Activated naive CD8-positive, alpha-beta T cell treated with anti-CD3 and anti-CD28 coated beads for 36 hours (primary cell): ENCODE measurements at regions not wholly inside any gene's neighbourhood (a gene's known extent, or its start where the extent isn't known, plus 50 kb on each side); places are given as distances from the start of the nearest gene placed in this dataset.
A peak's percentile ranks its signal among the peaks of the same experiment; 100 is the strongest.

Experiments used
- DNase-seq: peaks from one replicate; pipeline ENCODE4 v3.0.0; 2021
- H3K27ac Mint-ChIP-seq: one replicate; pipeline ENCODE4 v1.8.0; 2022; ENCODE audit warnings: mild to moderate bottlenecking, moderate library complexity, mixed read lengths
- H3K27me3 Mint-ChIP-seq: one replicate; pipeline ENCODE4 v1.8.0; 2022; ENCODE audit warnings: mild to moderate bottlenecking, mixed read lengths
- H3K36me3 Mint-ChIP-seq: one replicate; pipeline ENCODE4 v1.8.0; 2021; ENCODE audit warnings: mild to moderate bottlenecking, mixed read lengths
- H3K4me1 Mint-ChIP-seq: one replicate; pipeline ENCODE4 v1.8.0; 2021; ENCODE audit warnings: mixed read lengths
- H3K4me3 Mint-ChIP-seq: one replicate; pipeline ENCODE4 v1.8.0; 2022; ENCODE audit warnings: mild to moderate bottlenecking, moderate library complexity, mixed read lengths
- H3K9me3 Mint-ChIP-seq: one replicate; pipeline ENCODE4 v1.8.0; 2022; ENCODE audit warnings: mixed read lengths

DNA sequence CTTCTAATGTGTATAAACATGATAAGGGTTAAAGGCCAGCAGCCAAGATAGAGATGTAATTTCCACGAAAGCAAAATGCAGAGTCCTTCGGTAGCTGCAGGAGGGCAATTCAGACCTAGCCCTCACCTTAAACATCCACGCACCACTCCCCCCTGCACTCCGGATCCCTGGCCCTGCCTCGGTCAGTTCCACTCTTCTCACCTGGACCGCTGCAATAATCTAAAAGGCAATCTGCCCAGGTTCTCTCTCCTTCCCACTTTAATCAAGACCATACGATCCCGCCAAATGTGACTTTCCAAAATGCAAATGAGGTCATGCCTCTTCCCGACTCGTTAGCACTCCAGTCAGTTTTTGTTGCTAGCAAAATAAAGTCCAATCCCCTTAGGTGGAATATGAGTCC, 485.2 kb downstream of the EIPR1 start:
- Mint-ChIP-seq H3K27me3 (no peaks in the 10 kb centered on the region), H3K27ac (no peak overlapping the region), H3K9me3 (no peaks in the 10 kb centered on the region), H3K4me1 (no peaks in the 10 kb centered on the region), H3K36me3 (no peaks in the 10 kb centered on the region), H3K4me3 (no peak overlapping the region)
- no peak for DNase-seq

DNA sequence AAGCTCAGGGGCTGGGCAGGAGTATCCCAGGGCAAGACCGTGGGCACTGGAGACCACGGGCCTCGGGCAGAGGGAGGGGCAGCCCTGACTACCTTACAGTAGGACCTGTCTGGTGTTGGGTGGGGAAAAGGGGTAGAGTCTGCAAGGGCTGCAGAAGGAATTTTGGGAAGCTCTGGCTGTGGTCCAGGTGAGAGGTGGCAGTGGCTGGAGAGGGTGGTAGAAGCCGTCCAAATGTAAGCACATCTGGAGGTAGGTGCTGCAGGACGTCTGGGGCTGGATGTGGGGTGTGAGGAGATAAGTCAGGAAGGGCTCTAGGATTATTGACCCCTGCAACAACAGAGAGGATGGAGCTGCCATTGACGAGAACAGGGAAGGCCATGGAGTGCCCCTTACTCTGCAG, 486.7 kb downstream of the EIPR1 start:
- Mint-ChIP-seq H3K27me3 (no peaks in the 10 kb centered on the region), H3K4me3 (no peak overlapping the region), H3K27ac (no peak overlapping the region), H3K9me3 (no peaks in the 10 kb centered on the region), H3K36me3 (no peaks in the 10 kb centered on the region), H3K4me1 (no peaks in the 10 kb centered on the region)
- no peak for DNase-seq

DNA sequence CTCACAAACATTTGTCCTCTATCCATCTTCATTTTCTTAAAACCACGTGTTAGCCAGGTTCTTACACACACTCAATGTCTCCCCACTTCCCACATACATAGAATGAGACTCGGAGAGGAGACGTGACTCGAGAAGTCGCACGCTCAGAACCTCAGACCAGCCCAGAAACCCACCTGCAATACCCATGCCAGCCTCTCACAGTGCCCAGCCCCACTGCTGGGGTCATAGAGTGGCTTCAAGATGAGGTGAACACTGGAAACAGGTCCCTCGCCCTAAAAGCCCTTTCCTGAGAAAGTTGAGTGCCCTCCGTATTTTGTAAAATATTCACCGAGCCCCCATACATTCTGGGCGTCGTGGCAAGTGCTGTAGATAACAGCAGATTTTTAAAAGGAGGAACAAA, 487.4 kb downstream of the EIPR1 start:
- no peaks in the 10 kb centered on the region for H3K36me3 Mint-ChIP-seq
- H3K4me1 Mint-ChIP-seq: no peaks in the 10 kb centered on the region
- H3K9me3 Mint-ChIP-seq: no peaks in the 10 kb centered on the region

DNA sequence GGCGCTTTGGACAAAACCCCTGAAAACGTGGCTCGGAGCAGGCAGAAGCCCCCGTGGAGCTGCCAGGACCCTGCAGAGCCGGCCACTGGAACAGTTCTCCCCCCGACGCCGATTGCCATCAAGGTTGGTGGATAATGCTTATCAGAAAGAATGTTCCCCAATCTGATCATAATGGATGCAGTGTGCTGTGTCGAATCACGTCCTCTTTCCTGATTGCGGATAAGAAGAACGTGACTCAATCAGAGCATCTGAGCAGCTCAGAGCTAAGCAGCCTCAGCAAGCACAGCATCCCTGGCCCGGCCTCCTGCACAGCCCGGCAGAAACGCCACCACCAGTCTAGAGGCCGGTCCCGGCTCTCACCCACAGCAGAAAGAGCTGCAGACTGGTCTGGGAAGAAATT, 488.0 kb downstream of the EIPR1 start:
- no peak for DNase-seq
- H3K27ac Mint-ChIP-seq: peak overlapping the region; percentile 44
- no peak overlapping the region for H3K4me3 Mint-ChIP-seq
- H3K27me3 Mint-ChIP-seq: no peaks in the 10 kb centered on the region
- no peaks in the 10 kb centered on the region for H3K9me3 Mint-ChIP-seq
- H3K4me1 Mint-ChIP-seq: no peaks in the 10 kb centered on the region
- H3K36me3 Mint-ChIP-seq: no peaks in the 10 kb centered on the region

More for the DNA sequence above, 487.4 kb downstream of the EIPR1 start:
- H3K27ac Mint-ChIP-seq: no peak overlapping the region
- no peak overlapping the region for H3K4me3 Mint-ChIP-seq
- no peaks in the 10 kb centered on the region for H3K27me3 Mint-ChIP-seq
- no peak for DNase-seq

DNA sequence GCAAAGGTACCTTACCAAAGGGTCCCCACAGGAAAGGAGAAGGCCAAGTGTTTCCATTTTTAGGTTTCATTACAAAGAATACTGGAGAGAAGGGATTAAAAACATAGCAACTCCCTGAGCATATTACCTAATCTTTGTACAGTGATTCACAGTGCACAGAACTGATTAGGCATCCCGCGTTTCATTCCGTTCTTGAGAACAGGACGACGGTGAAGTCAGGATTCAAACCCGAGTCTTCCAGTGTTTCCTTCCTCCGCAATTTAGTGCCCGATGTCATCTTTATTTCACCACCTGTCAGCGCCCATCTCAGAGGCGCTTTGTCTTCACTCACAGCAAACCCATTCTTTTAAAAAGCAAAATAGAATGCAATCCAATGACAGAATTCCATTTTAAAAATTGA, 488.5 kb downstream of the EIPR1 start:
- no peaks in the 10 kb centered on the region for H3K4me1 Mint-ChIP-seq
- no peak for DNase-seq
- no peak overlapping the region for H3K27ac Mint-ChIP-seq
- no peaks in the 10 kb centered on the region for H3K27me3 Mint-ChIP-seq
- no peak overlapping the region for H3K4me3 Mint-ChIP-seq
- no peaks in the 10 kb centered on the region for H3K9me3 Mint-ChIP-seq
- no peaks in the 10 kb centered on the region for H3K36me3 Mint-ChIP-seq

DNA sequence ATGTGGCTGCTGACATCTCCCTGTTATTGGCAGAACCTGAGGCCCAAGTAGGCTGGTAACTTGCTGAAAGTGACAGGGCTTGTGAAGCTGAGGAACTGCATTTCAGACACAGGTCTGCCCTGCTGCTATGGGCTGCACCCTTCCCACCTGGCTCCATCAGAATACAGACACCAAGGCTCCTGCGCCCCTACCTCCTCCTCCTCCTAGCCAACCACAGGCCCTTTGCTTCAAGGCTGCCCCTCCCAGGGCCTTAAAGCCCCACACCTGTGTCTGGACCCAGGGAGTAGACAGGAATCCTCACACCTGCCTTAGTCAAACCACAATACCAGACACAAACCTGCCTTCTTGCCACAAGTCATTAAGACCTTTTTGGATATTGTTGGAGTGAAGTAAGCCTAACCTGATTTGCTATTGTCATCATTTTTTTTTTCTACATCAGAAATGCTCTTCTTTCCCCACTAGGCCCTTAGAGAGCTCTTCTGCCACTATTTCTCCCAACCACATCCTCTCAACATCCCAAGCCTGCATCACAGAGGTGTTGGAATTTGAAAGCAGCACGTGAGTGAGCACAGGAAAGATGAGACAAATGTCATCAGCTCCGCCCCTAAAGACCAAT, 489.7 kb downstream of the EIPR1 start:
- no peak overlapping the region for H3K27ac Mint-ChIP-seq
- no peaks in the 10 kb centered on the region for H3K4me1 Mint-ChIP-seq
- DNase-seq: no peak
- no peaks in the 10 kb centered on the region for H3K27me3 Mint-ChIP-seq
- H3K4me3 Mint-ChIP-seq: no peak overlapping the region
- H3K9me3 Mint-ChIP-seq: peaks cover 6% of the 10 kb centered on the region
- H3K36me3 Mint-ChIP-seq: no peaks in the 10 kb centered on the region

DNA sequence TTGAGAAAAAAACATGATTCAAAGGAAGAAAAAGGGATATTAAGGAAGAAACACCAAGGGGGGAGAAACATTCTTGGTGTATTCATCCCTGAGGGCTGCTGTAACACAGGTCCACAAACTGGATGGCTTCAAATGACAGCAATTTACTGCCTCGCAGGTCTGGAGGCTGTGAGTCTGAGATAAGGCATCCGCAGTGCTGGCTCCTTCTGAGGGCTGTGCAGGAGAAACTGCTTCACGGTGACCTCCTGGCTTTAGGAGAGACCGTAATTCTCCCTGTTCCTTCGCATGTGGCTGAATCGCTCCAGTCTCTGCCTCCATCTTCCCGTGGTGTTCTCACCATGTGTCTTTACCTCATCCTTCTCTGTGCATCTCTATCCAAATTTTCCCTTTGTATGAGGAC, 490.7 kb downstream of the EIPR1 start:
- DNase-seq: no peak

DNA sequence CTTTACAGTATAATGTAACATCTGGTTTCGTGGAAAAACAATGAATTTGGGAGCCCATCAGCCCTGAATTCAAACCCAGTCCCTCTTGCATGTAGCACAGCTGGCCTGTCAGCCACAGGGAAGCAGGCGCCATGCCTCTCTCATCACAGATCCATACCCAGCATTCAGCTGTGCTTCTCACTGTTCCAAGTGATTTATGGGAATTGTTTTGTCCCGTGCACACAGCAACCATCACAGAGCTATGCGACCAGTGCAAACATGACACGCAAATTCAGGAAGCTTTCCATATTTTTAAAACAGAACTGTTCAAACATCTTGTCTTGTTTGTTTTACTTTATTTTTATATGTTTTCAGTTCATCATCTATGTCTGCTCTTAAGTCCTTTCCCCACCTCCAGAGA, 496.1 kb downstream of the EIPR1 start:
- peak overlapping the region; percentile 9 for H3K27ac Mint-ChIP-seq
- no peak overlapping the region for H3K4me3 Mint-ChIP-seq
- no peak for DNase-seq
- H3K9me3 Mint-ChIP-seq: peaks cover 8% of the 10 kb centered on the region
- H3K4me1 Mint-ChIP-seq: no peaks in the 10 kb centered on the region
- no peaks in the 10 kb centered on the region for H3K27me3 Mint-ChIP-seq
- H3K36me3 Mint-ChIP-seq: no peaks in the 10 kb centered on the region

More for the DNA sequence above, 490.7 kb downstream of the EIPR1 start:
- H3K4me3 Mint-ChIP-seq: no peak overlapping the region
- H3K9me3 Mint-ChIP-seq: peaks cover 8% of the 10 kb centered on the region
- no peaks in the 10 kb centered on the region for H3K27me3 Mint-ChIP-seq
- H3K4me1 Mint-ChIP-seq: no peaks in the 10 kb centered on the region
- H3K27ac Mint-ChIP-seq: no peak overlapping the region
- no peaks in the 10 kb centered on the region for H3K36me3 Mint-ChIP-seq

DNA sequence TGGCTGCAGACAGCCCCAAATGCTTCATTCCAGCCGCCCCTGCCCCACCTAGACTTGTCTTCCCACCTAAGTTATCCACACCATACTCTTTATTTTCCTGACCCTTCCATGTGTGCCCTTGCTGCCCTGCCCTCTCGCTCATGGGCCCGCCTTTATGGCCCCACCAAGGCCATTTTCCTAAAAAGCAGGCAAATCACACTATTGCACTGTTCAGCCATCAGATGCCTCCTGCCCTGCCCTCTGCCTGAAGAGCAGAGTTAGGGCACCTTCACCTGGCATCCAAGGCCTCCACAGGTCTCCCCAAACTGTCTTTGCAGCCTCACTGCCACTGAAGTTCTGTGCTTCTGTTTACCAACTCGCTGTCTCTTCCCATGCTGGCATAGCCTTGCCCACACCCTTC, 496.7 kb downstream of the EIPR1 start:
- no peak overlapping the region for H3K27ac Mint-ChIP-seq
- peaks cover 8% of the 10 kb centered on the region for H3K9me3 Mint-ChIP-seq
- H3K4me3 Mint-ChIP-seq: no peak overlapping the region
- H3K27me3 Mint-ChIP-seq: no peaks in the 10 kb centered on the region
- no peaks in the 10 kb centered on the region for H3K4me1 Mint-ChIP-seq
- no peak for DNase-seq
- H3K36me3 Mint-ChIP-seq: no peaks in the 10 kb centered on the region

DNA sequence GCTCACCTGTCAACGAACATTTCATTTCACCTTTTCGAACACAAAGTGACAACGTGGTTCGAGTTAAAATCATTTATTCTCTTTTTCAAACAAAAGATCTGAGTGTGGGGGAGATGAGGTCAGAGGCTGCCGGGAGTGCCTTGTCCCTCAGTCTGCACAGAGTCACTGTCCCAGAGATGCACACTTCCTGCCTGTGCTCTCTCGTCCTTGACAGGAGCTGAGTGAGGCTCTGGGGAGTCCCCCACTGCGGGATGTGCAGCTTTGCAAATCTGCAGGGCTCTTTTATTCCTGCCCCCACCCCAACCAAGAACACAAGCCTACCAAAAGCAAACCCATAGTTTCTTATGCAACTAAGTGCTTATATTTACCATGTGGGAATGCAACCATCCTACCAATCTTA, 497.8 kb downstream of the EIPR1 start:
- H3K4me3 Mint-ChIP-seq: no peak overlapping the region
- H3K27me3 Mint-ChIP-seq: no peaks in the 10 kb centered on the region
- H3K27ac Mint-ChIP-seq: no peak overlapping the region
- DNase-seq: no peak
- peaks cover 8% of the 10 kb centered on the region for H3K9me3 Mint-ChIP-seq
- no peaks in the 10 kb centered on the region for H3K4me1 Mint-ChIP-seq
- no peaks in the 10 kb centered on the region for H3K36me3 Mint-ChIP-seq

DNA sequence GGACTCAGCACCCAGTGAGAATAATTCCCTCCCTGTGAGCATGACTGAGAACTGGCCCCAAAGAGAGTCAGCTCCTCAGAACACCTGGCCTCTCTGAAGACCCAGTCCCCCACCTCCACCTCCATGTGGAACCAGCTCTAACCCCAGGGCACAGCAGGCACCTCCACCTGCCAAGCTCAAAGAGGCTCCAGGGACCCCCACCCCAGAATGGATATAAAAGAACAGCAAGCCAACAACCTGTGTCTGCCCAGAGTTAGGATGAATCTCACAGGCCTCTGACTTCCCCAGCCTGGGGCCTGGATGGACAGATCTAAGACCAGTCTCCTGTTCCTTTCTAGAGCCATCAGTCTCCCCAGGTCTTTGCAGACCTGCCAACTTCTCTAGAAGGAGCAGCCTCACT, 498.5 kb downstream of the EIPR1 start:
- no peak overlapping the region for H3K27ac Mint-ChIP-seq
- peaks cover 8% of the 10 kb centered on the region for H3K9me3 Mint-ChIP-seq
- H3K36me3 Mint-ChIP-seq: no peaks in the 10 kb centered on the region
- H3K27me3 Mint-ChIP-seq: no peaks in the 10 kb centered on the region
- H3K4me3 Mint-ChIP-seq: no peak overlapping the region
- DNase-seq: no peak
- no peaks in the 10 kb centered on the region for H3K4me1 Mint-ChIP-seq

DNA sequence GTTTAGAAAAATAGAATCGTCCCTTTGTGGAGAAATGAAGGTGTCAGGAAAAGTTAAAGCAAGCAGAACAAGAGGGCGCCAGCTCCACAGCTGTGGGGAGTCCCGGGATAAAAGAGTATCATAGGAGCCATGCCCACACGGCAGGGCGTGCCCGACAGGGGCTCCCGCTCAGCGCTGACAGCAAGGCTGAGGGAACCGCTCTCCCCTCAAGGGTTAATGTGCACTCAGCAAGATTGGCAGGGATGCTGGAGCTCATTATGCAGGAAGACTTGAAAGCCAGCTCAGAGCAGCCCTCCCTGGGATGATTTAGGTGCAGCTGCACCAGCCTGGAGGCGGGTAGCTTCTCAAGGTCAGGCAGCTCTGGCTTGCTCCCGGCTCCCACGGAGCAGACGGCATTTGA, 500.2 kb downstream of the EIPR1 start:
- Mint-ChIP-seq H3K4me1 (no peaks in the 10 kb centered on the region), H3K9me3 (no peaks in the 10 kb centered on the region), H3K27ac (no peak overlapping the region), H3K27me3 (no peaks in the 10 kb centered on the region), H3K4me3 (no peak overlapping the region), H3K36me3 (no peaks in the 10 kb centered on the region)
- DNase-seq: no peak

DNA sequence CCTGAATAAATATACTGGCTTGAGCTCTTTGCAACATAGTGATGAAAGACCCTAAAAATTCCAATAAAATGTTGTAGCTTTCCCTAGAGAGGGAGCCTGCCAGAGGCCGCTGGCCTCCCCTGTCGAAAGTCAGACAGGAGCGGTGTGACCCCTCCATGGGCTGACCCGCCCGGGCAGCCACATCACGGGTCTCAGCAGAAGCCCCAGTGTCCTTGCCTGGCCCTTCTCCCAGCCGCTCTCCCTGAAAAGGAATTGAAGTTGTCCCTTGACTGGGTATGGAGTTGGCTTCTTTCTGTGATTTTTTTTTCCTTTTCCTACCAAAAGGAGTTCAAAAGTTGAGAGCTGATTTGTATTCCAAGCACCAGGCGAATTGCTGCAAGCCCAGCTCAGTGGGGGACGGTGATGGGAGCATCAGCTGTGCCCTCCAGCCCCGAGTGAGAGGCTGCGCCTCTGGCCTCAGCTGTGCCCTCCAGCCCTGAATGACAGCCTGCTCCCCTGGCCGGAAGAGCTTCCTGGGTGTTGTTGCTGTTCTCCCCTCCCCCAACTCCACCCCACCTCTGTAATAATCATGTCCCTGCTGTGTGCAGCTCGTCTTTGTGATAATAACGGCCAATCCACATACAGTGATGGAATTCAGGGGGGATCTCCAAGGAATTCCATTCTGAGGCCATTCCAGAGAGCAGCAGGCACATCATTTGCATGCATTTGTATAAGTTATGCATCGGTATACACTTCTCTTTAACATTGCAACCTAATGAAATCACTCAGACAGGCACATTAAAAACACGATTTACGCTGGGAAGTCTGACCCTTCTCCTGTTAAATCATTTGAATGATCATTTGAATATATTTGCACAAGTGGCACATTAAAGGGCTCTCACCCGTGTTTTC, 501.0 kb downstream of the EIPR1 start:
- no peaks in the 10 kb centered on the region for H3K4me1 Mint-ChIP-seq
- no peak overlapping the region for H3K4me3 Mint-ChIP-seq
- no peaks in the 10 kb centered on the region for H3K27me3 Mint-ChIP-seq
- no peaks in the 10 kb centered on the region for H3K36me3 Mint-ChIP-seq
- no peak overlapping the region for H3K27ac Mint-ChIP-seq
- no peaks in the 10 kb centered on the region for H3K9me3 Mint-ChIP-seq
- no peak for DNase-seq

DNA sequence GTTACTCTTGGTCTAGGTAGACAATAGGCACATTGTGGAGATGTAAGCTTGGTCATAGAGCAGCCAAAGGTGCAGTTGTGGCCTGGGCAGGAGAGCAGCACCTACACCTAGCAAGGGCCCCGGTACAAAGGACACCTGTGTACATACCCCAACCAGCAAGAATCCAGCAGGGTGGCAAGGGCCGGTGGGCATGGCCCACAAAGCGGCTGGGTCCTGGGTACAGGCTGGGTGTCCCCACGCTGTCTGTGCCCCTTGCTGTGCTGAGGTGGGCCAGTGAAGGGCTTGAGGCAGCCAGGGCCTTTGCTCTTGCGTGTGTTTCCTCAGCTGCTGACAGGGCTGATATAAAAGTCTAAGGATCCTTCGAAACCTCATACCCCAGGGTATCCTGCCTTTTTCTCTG, 501.8 kb downstream of the EIPR1 start:
- no peaks in the 10 kb centered on the region for H3K36me3 Mint-ChIP-seq

DNA sequence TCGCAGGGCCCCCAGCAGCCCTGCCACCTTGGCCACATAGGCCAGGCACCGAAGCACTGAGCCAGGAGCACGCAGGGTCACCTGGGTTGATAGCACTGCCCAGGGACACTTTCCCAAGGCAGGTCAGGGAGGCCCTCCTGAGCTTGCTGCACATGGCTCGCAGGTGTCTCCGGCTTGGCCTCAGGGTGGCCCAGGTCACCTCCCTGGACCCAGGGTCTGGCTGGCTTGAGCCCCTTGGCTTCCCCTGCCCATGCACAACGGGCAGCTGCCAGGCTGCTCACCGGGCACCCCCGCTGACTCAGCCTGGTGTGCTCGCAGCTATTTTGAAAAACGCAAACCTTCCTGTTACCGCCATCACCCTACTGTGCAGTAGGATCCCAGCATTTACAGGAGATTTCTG, 502.3 kb downstream of the EIPR1 start:
- Mint-ChIP-seq H3K27ac (no peak overlapping the region), H3K9me3 (no peaks in the 10 kb centered on the region), H3K36me3 (no peaks in the 10 kb centered on the region), H3K4me1 (no peaks in the 10 kb centered on the region), H3K4me3 (no peak overlapping the region), H3K27me3 (no peaks in the 10 kb centered on the region)
- no peak for DNase-seq

More for the DNA sequence above, 501.8 kb downstream of the EIPR1 start:
- no peaks in the 10 kb centered on the region for H3K27me3 Mint-ChIP-seq
- no peak for DNase-seq
- no peaks in the 10 kb centered on the region for H3K4me1 Mint-ChIP-seq
- H3K27ac Mint-ChIP-seq: no peak overlapping the region
- H3K9me3 Mint-ChIP-seq: no peaks in the 10 kb centered on the region
- no peak overlapping the region for H3K4me3 Mint-ChIP-seq

DNA sequence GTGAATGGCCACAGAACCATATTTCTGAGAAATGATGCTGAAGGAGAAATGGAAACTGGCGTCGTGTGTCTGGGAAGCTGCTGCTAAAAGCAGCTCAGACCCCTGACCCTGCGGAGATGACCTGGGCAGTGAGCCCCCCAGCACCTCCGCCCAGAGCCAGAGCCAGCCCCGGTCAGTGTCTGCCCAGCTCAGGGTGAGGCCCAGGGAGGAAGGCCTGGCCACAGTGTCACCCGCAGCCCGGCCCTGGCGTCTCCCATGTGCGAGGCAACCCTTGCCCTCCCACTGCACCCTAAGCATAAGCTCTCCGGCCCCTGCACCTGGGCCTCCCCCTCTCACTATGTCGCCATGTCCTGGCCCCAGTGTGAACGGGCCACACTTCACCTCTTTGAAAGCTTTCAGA, 502.8 kb downstream of the EIPR1 start:
- no peaks in the 10 kb centered on the region for H3K36me3 Mint-ChIP-seq
- H3K4me3 Mint-ChIP-seq: no peak overlapping the region
- DNase-seq: no peak
- no peaks in the 10 kb centered on the region for H3K9me3 Mint-ChIP-seq
- H3K27me3 Mint-ChIP-seq: no peaks in the 10 kb centered on the region
- no peaks in the 10 kb centered on the region for H3K4me1 Mint-ChIP-seq
- no peak overlapping the region for H3K27ac Mint-ChIP-seq
